ENCODE measurements at regions not wholly inside any gene's neighbourhood (a gene's known extent, or its start where the extent isn't known, plus 50 kb on each side); places are given as distances from the start of the nearest gene placed in this dataset.
A peak's percentile ranks its signal among the peaks of the same experiment; 100 is the strongest.
"Not testable (repeated sequence)": the region's sequence is repeated elsewhere in the genome, so short reads cannot be mapped to it uniquely, and the experiment has no call there.

DNA sequence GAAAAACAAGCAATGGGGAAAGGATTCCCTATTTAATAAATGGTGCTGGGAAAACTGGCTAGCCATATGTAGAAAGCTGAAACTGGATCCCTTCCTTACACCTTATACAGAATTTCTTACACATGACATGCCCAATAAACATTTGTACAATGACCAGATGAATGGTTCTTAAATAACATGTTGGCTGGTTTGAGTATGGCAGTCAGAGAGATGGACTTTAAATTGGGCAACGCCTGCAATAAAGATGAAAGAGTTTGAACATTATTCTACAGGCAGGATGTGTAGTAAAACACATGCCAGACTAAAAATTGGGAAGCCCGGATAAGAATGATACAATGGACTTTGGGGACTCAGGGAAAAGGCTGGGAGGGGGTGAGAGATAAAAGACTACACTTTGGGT, 360.6 kb upstream of the KITLG start:
- no peak for DNase-seq

GRCh38 chr12:88935856-88936255, 355.6 kb upstream of the KITLG start:
- DNase-seq, result no peak

DNA sequence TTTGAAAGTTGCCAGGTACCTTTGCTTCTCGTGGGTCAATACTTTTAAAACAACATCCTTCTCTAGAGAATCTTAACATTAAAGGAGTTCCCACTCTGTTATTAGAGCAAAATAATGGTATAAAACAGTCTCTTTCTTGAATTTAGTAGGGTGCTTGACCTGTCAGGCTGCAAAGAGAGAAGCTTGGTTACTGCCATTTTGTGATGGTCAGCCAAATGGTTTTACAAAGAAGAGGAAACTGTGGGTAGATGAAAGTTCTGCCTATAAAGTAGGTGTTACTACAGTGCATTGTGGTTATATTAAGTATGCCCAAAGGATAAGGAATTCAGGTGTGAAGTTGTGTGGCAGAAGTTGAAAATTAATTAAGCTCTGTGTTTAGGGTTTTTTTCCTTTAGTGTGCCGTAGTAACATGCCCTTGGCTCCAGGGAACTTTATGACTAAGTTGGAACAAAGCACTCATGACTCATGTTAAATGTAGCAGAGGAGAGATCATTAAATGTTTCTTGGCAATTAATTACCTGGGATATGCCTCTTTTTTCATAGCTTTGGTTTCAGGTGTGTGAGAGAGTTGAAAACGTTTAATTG, 354.0 kb upstream of the KITLG start:
- no peak for DNase-seq

DNA sequence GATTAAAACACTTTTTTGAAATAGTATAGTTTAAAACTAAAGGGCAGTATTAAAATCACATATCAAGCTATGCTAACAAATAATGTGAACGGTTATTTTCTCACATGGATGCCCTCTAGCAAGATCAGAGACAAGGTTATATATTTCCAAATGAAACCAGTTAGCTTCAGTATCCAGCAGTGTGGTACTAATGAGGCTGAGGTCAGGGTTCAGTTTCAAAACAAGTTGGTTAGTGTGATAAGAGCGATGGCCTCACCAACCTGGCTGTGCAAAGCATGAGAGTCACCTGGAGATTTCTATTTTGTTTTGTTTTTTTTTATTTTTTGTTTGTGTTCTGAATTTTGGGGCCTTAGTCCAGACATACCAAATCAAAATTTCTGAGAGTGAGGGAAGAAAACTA, 352.2 kb upstream of the KITLG start:
- DNase-seq, result no peak

DNA sequence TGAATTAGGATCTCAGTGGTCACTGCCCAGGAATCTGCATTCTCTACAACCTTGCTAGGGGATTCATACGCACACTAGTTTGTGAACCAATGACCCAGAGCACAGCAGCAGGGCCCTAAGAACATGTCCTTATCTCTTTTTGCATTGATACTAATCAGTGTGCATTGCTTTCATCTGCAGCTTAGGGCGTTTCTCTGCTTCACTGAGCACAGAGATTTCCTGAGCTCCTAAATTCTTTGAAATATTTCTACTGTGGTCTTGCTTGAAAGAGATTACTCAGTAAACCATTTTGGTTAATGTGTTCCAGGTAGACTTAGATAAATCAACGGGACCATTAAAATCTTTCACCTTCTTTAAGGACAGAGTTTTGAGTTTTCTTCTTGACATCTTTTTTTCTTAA, 351.3 kb upstream of the KITLG start:
- DNase-seq, result no peak

- no peak for DNase-seq
These were observed 345.2 kb upstream of the KITLG start for GRCh38 chr12:88925454-88925853.

DNA sequence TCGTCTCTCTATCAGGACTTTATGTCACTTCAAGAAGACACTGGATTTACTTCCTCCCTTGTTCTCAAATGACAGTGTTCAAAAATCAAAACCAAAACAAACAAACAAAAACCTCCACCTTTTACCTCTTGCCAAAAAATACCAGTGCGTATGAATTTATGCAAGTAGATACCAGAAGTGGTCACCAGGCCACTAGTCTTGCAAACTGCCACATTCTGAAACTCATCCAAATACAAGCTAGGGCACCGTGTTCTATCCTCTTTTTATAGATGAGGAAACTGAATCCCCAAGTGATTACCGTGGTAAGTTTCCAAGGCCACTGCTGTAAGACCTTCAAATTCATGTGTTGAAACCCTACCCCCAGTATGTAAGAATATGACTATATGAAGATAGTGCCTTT, 343.9 kb upstream of the KITLG start:
- no peak for DNase-seq

- no peak for DNase-seq
These were observed 343.4 kb upstream of the KITLG start for GRCh38 chr12:88923631-88924030.

DNA sequence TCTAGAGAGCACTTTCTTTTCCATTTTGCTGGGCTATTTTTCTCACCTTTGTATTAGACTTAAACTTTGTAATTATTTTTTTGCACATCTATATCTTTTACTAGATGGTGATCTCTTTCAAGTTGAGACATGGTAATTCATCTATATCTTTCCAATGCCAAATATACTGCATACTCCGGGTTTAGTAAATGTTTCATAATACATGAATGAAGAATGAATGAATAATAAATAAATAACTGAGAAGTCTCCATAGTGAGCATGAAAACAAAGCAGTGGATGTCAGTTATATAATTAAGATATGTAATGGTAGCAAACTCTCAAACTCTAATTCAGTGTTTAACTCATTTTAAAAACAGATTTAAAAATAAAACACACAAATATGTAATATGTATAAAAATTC, 342.5 kb upstream of the KITLG start:
- DNase-seq, result no peak

GRCh38 chr12:88921890-88922532, 341.7 kb upstream of the KITLG start:
- no peak for DNase-seq

GRCh38 chr12:88921434-88921833, 341.2 kb upstream of the KITLG start:
- no peak for DNase-seq

DNA sequence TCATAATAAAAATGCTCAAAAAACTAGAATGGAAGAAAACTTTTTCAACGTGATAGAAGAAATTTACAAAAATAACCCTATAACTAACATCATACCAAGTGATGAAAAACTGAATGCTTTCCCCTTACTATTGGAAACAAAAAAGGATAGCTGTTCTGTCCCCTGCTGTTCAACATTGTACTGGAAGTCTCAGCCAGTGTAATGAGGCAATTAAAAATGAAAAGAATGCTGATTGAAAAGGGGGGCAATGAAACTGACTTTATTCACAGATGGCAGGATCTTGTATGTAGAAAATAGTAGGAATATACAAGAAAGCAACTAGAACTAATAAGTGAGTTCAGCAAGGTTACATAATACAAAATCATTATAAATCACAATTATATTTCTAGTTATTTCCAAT, 337.9 kb upstream of the KITLG start:
- DNase-seq, result no peak

- DNase-seq, result no peak
These were observed 334.7 kb upstream of the KITLG start for GRCh38 chr12:88914967-88915366.

DNA sequence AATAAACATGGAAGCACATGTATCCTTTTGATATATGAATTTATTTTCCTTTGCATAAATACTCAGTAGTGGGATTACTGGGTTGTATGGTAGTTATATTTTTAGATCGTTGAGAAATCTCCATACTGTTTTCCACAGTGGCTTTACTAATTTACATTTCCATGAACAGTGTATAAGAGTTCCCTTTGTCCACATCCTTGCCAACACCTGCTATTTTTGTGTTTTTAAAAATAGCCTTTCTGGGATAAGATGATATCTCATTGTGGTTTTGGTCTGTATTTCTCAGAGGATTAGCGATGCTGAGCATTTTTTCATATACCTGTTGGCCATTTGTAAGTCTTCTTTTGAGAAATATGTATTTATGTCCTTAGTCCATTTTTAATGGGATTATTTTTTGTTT, 329.2 kb upstream of the KITLG start:
- no peak for DNase-seq

DNA sequence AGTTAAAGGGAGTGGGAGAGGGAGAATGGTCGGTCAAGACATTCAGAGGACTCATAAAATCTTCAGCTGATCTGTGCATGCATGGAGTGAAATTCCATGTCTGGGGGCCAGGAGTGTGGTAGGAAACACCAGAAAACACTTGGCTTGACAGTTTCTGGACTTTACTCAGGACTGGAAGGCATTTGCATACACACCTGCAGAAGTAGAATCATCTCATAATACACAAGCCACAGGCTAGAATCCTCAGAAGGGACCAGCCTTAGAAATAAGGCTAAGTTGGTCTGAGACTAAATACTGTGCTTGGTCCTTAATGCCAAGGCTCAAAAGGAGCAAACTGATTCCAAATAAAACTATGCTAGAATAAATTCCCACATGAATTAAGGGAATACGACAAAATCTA, 328.1 kb upstream of the KITLG start:
- no peak for DNase-seq

DNA sequence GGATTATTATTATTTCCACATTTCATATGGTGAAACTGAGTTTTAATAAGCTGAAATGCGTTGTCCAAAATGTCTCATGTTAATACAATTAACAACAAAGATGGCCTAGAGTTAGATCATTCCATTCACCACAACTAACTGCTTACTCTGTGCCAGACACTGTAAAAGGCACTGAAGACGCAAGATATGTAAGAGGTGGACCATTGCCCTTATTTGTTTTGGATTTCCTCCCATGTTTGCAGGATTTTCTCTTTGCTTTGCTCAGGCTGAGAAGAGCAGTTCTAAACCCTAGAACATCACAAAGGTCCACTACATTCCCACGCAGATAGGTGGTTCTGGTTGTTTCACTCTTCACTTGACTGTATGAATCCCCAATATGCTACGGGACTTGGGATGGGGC, 324.4 kb upstream of the KITLG start:
- DNase-seq, result no peak

- no peak for DNase-seq
These were observed 323.1 kb upstream of the KITLG start for GRCh38 chr12:88903333-88903732.

DNA sequence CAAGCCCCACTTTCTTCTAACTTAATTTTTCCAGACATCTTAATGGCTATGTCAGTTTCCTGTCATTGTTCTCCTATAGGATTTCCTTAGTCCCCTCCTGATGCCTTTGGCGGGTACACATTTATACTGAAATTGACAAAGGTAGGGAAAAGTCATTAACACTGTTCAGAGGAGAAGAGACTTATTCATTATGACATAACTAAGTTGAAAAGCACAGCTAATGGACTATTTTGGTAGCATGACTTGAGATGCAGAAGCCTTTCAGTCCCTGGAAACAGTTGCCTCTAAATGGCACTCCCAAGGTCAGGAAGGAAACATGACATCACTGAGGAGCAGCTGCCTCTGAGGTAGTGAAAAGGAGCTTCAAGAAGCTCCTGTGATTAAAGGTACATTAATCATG, 317.5 kb upstream of the KITLG start:
- DNase-seq, result peak; percentile 65

DNA sequence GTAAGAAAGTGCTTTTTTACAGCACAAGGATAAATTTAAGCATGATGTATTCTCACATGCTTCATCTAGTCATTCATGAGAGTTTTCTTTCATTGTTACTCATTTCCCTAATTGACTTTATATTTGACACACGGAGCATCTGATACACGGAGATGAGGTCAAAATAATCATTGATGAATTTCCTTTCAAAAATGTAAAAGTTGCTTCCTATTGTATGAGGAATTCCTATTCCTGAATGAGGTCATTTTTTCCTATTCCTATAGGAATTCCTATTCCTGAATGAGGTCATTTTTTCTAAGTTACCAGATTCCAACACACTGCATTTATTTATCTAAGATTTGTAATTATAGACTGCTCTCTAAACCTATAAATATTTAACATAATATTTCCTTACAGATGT, 316.7 kb upstream of the KITLG start:
- DNase-seq, result peak; percentile 5

GRCh38 chr12:88895634-88896033, 315.4 kb upstream of the KITLG start:
- DNase-seq, result no peak

DNA sequence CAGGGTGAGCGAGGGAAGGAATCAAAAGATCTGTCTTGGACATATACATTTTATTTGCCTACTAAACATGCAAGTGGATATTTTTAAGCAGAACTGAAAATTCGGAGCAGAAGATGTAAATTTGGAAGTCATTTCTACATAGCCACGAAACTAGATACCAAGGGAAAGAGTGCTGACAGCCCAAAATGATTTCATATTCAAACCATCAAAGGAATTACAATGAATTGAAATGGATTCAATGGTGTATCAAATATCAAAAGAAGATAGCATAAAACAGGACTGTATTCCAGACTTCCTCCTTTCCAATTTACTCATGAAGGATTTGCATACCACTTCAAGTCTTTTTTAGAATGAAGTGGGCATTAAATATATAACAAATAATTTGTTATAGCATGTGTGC, 313.5 kb upstream of the KITLG start:
- DNase-seq, result no peak

DNA sequence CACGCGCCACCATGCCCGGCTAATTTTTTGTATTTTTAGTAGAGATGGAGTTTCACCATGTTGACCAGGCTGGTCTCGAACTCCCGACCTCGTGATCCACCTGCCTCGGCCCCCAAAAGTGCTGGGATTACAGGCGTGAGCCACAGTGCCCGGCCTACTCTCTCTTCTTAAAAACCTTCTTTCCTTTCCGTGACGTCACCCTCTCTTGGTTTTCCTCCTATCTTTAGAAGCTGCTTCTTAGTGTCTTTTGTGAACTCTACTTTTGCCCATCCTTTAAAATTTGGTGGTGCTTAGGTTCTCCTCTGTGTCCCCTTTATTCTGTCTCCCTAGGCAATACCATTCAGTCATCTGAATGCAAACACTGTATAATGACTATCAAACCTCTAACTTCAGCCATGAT, 311.2 kb upstream of the KITLG start:
- DNase-seq, result not testable (repeated sequence)

GRCh38 chr12:88889326-88890110, 309.2 kb upstream of the KITLG start:
- DNase-seq, result no peak

DNA sequence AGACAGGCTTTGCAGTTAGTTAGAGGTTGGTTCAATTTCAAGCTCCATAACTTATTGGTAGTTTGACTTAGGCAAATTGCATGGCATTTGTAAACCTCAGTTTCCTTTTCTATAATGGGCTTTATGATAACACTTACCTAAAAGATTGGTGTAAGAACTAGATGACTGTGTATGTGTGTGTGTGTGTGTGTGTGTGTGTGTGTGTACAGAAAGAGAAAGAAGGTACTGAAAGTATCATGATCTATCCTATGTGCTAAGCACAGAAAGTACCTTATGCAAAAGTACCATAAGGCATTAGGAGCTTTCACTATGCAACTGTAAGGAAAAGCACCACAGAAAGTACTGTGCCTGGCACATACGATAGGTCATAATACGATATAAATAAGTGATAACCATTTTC, 304.3 kb upstream of the KITLG start:
- no peak for DNase-seq
